Germinal center (tissue), 1 donor: ENCODE measurements at regions not wholly inside any gene's neighbourhood (a gene's known extent, or its start where the extent isn't known, plus 50 kb on each side); places are given as distances from the start of the nearest gene placed in this dataset.

Experiments used
- DNase-seq: peaks from one replicate; pipeline ENCODE4 v3.0.0; 2012; ENCODE audit warnings: mixed read lengths, low spot score

GRCh38 chr10:15462253-15462897 is 91.3 kb upstream of the FAM171A1 start:
- no peak for DNase-seq

GRCh38 chr10:15461353-15462108 is 90.4 kb upstream of the FAM171A1 start:
- DNase-seq, result no peak

DNA sequence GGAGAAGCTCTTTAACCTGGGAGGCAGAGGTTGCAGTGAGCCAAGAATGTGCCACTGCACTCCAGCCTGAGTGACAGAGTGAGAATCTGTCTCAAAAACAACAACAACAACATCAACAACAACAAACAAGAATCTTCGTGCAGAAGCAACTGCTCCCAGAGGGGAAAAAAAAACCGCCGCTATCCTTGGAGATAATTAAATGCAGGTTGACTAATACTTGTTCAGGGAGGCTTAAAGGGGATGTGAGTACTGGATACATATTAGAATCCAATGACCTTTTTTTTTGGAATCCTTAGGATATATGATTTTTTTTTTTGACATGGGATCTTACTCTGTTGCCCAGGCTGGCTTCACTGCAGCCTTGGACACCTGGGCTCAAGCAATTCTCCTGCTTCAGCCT is 89.6 kb upstream of the FAM171A1 start:
- no peak for DNase-seq

- DNase-seq, result no peak
These were observed 88.1 kb upstream of the FAM171A1 start for GRCh38 chr10:15459218-15459617.

- no peak for DNase-seq
These were observed 86.3 kb upstream of the FAM171A1 start for GRCh38 chr10:15457382-15457781.

DNA sequence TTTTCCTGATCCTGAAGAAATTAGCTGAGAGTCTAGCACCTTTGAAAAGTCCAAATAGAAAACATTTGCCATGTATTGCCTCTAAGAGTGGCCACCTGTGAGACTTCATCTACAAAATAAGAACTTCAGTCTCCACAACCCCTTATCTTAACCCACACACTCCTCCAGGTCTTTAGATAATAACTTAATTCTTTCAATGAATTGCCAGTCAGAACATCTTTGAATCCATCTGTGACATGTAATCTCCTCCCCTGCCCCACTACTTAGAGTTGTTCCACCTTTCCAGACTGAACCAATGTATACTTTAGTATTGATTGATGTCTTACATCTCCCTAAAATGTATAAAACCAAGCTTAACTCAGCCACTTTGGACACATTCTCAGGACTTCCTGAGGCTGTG is 84.4 kb upstream of the FAM171A1 start:
- DNase-seq, result no peak

DNA sequence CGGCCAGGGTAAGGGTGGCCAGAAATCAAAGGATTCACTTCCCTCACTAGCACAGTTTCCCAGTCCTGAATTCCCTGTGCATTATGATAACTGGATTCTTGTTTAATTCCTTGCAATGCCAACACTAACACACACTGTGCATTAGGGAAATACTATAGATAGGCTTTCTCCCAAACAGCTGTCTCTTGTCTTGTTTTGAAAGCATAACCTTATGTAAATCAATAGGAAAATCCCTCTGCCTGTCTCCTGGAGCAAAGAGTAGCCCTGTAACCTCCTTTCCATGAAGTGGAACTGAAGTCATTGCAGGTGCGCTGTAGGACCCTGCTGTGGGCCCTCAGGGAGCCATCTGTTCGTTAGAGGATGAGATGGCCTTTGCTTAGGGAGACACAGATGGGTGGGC is 82.8 kb upstream of the FAM171A1 start:
- DNase-seq, result no peak

- DNase-seq, result no peak
These were observed 82.4 kb upstream of the FAM171A1 start for GRCh38 chr10:15453457-15453856.

- DNase-seq, result no peak
These were observed 81.5 kb upstream of the FAM171A1 start for GRCh38 chr10:15452545-15452944.

DNA sequence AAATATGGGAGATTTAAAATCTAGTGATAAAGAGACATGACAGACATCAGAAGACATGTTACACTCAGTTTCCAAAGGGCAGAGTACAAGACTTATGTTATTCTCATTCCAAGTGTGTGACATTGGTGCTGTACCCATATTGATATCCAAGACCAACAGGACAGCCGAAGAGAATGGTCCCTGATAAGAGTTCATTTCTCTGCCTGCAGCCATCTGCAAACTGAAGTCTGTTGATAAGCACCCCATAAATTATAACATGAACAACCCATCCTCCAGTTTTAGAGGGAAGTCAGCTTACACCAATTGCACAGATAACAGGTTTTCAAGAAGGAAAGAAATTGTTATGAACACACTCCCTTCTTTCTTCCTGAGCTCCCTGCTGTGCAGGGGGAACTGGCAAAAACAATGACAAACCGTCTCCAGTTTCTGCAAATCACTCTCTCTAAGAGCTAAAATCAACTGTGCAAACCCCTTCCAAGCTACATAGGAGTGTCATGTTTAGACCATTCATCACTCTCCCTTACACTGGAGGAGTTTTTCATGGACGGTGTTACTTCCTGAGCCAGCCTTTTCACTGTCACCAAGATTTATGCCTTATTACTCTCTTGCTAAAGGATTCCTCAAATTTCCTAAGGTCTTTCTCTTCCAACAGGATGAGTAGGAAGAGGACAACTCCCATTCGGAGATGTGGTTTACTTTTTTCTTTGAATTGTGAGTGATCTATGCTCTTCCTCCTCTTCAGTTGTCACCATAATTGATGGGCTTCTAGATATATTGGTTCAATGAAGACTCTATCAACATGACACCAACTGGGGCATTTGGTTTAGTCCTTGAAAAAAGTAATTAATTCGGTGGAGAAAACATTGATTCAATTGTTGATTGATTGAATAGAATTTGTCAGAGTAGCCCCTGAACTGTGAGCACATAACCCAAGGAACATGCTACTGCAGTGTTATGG is 80.3 kb upstream of the FAM171A1 start:
- DNase-seq, result no peak

GRCh38 chr10:15448598-15448997 is 77.5 kb upstream of the FAM171A1 start:
- no peak for DNase-seq

DNA sequence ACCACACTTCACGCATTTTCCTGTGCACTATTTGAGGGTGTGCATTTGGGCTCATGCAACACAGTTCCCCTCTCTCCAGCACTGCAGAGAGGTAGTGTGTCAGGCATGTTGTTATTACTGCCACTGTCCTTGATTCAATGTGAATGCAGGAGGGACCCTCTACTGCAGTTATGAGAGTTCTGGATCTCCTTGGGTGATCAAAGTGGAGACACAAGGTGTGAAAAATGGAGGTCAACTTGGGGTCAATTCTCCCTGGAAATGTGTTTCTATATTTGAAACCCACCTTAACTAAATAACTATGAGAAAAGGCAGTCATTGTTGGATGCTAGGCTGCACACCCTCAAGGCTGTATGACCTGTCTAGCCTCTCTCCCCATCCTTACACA is 73.9 kb upstream of the FAM171A1 start:
- DNase-seq, result no peak

- DNase-seq, result no peak
These were observed 73.3 kb upstream of the FAM171A1 start for GRCh38 chr10:15444105-15445005.

- no peak for DNase-seq
These were observed 71.0 kb upstream of the FAM171A1 start for GRCh38 chr10:15442056-15442455.

GRCh38 chr10:15440204-15440711 is 69.2 kb upstream of the FAM171A1 start:
- no peak for DNase-seq

DNA sequence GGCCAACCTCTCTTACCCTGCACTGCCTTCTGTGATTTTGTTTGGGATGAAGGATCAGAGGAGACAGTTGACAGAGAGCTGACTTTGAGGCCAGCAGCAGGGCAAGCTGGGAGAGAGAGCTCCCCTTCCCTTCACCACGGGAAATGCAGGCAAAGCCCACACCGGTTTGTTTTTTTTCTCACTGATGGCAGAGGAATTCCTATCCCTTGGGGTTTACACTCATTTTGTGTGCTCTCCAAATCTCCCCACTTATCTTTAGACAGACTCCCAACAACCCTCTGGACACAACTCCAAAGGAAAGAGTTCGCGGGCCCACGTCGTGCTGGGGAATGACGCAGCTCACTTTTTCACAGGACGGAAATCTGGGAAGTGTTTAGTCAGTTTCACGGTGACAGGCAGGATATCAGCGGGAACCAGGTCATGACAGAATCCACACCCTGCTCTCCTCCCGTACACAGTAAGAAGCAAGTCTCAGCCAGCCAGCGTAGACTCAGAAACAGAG is 68.3 kb upstream of the FAM171A1 start:
- DNase-seq, result no peak

- no peak for DNase-seq
These were observed 65.6 kb upstream of the FAM171A1 start for GRCh38 chr10:15436696-15437095.

DNA sequence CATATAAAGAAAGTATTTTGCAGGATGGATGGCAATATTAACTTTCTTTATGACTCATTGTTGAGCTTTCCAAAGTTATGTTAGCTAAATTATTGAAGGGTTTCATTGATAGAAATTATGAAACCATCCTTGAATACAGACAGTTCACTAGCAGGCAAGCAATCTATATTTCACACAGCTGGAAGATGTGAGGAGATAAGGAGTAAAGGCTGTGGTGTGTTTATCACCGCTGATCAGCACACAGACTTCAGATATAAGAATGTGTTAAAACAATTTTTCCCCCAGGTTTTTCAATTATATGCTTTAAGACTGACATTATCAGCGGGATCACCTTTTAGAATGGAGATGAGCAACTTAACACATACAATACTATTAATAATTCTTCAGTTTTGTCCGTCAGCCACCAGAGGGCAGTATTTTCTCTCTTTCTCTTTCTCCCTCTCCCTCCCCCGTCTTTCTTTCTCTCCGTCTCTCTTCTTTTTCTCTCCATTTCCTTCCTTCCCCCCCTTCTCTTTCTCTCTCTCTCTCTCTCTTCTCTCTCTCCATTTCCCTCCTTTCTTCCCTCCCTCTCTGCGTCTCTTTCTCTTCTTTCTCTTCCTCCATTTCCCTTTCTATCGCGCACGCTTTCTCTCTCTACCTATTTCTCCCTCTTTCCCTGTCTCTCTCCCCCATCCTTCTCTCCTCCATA is 62.9 kb upstream of the FAM171A1 start:
- peak; percentile 40 for DNase-seq

GRCh38 chr10:15432266-15432665 is 61.2 kb upstream of the FAM171A1 start:
- DNase-seq, result no peak

GRCh38 chr10:15430969-15431771 is 60.1 kb upstream of the FAM171A1 start:
- DNase-seq, result no peak
